ENCODE measurements at regions not wholly inside any gene's neighbourhood (a gene's known extent, or its start where the extent isn't known, plus 50 kb on each side); places are given as distances from the start of the nearest gene placed in this dataset.

DNA sequence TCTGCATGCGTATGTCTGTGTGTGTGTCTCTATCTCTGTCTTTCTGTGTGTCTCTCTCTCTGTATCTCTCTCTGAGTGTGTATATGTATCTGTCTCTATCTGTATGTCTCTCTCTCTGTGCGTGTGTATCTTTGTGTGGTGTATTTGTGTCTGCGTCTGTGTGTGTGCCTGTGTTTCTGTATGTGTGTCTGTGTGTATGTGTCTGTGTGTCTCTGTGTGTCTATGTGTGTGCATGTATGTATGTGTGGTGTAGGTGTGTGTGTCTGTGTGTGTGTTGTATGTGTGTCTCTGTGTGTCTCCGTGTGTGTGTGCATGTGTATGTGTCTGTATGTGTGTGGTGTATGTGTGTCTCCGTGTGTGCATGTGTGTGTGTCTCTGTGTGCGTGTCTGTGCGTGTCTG lies 243.0 kb upstream of the FOXQ1 start:
- intact Hi-C loops (cut with DNase I; ENCODE audit: low total_unique reads), result no loop called here
- DNase-seq (ENCODE audit: low spot score in 2 of 2), result no peak
- Histone ChIP-seq H3K27ac (no peak overlapping the region), H3K9me3 (no peaks in the 10 kb centered on the region), H3K27me3 (peaks cover 0 to 2% of the 10 kb centered on the region in 2 donors), H3K4me3 (no peak overlapping the region), H3K4me1 (no peaks in the 10 kb centered on the region), H3K36me3 (no peaks in the 10 kb centered on the region)
- TF ChIP-seq POLR2A (IDR thresholded peaks at IDR 0.05) (no peak), POLR2AphosphoS5 (IDR thresholded peaks at IDR 0.05) (no peak)
- TF ChIP-seq, protein P1, sequence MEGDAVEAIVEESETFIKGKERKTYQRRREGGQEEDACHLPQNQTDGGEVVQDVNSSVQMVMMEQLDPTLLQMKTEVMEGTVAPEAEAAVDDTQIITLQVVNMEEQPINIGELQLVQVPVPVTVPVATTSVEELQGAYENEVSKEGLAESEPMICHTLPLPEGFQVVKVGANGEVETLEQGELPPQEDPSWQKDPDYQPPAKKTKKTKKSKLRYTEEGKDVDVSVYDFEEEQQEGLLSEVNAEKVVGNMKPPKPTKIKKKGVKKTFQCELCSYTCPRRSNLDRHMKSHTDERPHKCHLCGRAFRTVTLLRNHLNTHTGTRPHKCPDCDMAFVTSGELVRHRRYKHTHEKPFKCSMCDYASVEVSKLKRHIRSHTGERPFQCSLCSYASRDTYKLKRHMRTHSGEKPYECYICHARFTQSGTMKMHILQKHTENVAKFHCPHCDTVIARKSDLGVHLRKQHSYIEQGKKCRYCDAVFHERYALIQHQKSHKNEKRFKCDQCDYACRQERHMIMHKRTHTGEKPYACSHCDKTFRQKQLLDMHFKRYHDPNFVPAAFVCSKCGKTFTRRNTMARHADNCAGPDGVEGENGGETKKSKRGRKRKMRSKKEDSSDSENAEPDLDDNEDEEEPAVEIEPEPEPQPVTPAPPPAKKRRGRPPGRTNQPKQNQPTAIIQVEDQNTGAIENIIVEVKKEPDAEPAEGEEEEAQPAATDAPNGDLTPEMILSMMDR (IDR thresholded peaks at IDR 0.05), result no peak

DNA sequence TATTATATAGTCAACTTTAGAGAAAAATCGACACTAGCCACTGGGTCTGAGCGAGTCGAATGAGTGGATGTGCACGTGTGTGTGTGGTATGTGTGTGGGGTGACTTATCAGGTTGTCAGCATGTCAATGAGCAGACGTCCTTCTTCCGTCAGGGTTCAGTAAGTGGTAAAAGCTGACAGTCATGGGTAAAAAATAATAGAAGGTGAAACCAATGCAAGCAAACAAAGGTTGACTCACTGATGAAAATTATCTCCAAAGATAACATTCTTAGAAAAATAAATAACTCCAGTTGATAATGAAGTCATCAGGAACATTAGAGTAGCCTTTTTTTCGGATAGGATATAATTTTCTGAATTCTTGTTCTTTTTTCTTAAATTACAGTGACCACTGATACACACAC lies 243.8 kb upstream of the FOXQ1 start:
- no peak for TF ChIP-seq POLR2AphosphoS5 (IDR thresholded peaks at IDR 0.05)
- TF ChIP-seq, protein P1 (IDR thresholded peaks at IDR 0.05), result no peak
- no peak for TF ChIP-seq POLR2A (IDR thresholded peaks at IDR 0.05)
- intact Hi-C loops (cut with DNase I; ENCODE audit: low total_unique reads), result no loop called here
- H3K4me3 ChIP-seq, result no peak overlapping the region

DNA sequence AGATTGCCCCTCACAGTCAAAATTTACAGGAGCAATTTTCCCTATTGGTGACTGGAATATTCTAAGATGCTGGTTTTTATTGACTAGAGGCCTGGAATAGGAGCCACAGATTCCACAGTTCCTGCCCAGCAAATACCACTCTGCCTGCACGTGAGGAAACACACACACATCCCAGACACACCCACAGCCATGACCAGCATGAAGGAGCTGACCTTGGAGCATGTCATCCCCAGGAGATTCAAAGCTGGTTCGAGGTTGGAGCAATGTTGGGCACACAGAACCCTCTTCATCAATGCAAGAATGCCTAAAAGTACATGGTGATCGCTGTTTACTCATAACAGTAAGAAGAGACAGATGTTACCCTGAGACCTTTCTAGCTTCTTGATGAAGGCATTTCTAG lies 244.6 kb upstream of the FOXQ1 start:
- no peaks in the 10 kb centered on the region for H3K9me3 ChIP-seq
- H3K4me1 ChIP-seq, result no peaks in the 10 kb centered on the region
- H3K36me3 ChIP-seq, result no peaks in the 10 kb centered on the region
- H3K4me3 ChIP-seq, result no peak overlapping the region
- TF ChIP-seq, protein P1 (IDR thresholded peaks at IDR 0.05), result no peak
- no peak for TF ChIP-seq POLR2AphosphoS5 (IDR thresholded peaks at IDR 0.05)
- TF ChIP-seq POLR2A (IDR thresholded peaks at IDR 0.05), result no peak
- DNase-seq (ENCODE audit: low spot score in 2 of 2), result no peak
- H3K27ac ChIP-seq, result no peak overlapping the region
- intact Hi-C loops (cut with DNase I; ENCODE audit: low total_unique reads), result no loop called here
- no peaks in the 10 kb centered on the region for H3K27me3 ChIP-seq

More for the DNA sequence above, 243.8 kb upstream of the FOXQ1 start:
- no peaks in the 10 kb centered on the region for H3K9me3 ChIP-seq
- H3K36me3 ChIP-seq, result no peaks in the 10 kb centered on the region
- no peak for DNase-seq (ENCODE audit: low spot score in 2 of 2)
- H3K27ac ChIP-seq, result no peak overlapping the region
- no peaks in the 10 kb centered on the region for H3K4me1 ChIP-seq
- H3K27me3 ChIP-seq, result no peaks in the 10 kb centered on the region

DNA sequence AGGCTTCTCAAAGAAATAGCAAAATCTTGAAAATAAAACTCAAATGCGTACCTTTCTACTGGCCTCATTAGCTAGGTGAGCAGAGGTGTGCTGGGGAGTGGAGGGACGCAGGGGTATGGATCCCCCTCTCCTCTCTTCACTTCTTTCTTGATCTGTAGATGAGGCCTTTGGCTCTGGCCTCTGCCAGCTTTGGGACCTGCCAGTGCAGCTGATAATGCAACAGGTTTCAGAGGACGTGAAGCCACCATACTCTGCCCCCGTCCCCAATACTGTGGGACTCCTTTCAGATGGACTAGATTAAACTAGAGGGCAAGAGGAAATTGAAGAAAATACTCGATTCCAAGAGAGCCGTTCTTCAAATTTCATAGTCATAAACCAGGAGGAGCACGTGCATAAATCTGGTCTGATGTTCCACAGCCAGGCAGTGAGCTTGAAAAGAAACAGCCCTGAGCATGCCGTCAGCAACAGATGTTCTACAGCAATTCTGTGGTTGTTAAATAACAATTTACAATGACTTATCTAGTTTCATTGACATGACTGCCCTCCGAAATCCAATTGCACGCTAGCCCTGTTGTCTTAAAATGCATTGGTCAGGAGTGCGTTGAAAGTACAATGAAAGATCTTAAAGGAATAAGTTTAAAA lies 245.3 kb upstream of the FOXQ1 start:
- Histone ChIP-seq H3K9me3 (no peaks in the 10 kb centered on the region), H3K27me3 (no peaks in the 10 kb centered on the region), H3K4me1 (no peaks in the 10 kb centered on the region), H3K4me3 (no peak overlapping the region), H3K27ac (no peak overlapping the region), H3K36me3 (no peaks in the 10 kb centered on the region)
- intact Hi-C loops (cut with DNase I; ENCODE audit: low total_unique reads), result no loop called here
- no peak for DNase-seq (ENCODE audit: low spot score in 2 of 2)
- TF ChIP-seq, protein P1 (IDR thresholded peaks at IDR 0.05), result no peak
- TF ChIP-seq POLR2AphosphoS5 (IDR thresholded peaks at IDR 0.05), result no peak
- TF ChIP-seq POLR2A (IDR thresholded peaks at IDR 0.05), result no peak

DNA sequence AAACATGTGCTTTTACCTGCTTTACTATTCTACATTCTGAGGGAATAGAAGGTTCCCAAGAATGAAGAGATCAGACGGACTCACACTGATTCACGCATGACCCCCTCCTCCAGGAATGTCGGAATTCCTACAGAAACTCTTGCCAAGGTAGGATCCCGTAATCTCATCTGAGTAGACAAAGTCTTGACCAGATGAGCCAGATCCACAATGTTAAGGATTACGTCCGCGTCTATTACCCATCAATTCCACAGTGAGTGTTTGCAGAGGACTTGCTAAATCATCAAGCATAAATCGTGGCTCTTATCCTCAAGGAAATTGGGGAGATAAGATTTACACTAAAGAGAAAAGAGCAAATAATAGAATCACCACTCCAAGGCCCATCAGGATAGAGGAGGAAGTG lies 245.9 kb upstream of the FOXQ1 start:
- H3K27me3 ChIP-seq, result no peaks in the 10 kb centered on the region
- H3K4me3 ChIP-seq, result no peak overlapping the region
- TF ChIP-seq POLR2AphosphoS5 (IDR thresholded peaks at IDR 0.05) (no peak), POLR2A (IDR thresholded peaks at IDR 0.05) (no peak)
- TF ChIP-seq, protein P1 (IDR thresholded peaks at IDR 0.05), result no peak
- H3K36me3 ChIP-seq, result no peaks in the 10 kb centered on the region
- DNase-seq (ENCODE audit: low spot score in 2 of 2), result no peak
- H3K9me3 ChIP-seq, result no peaks in the 10 kb centered on the region
- H3K4me1 ChIP-seq, result no peaks in the 10 kb centered on the region
- intact Hi-C loops (cut with DNase I; ENCODE audit: low total_unique reads), result no loop called here
- no peak overlapping the region for H3K27ac ChIP-seq

Measured in breast epithelium (tissue), 4 donors.